ENCODE measurements at regions not wholly inside any gene's neighbourhood (a gene's known extent, or its start where the extent isn't known, plus 50 kb on each side); places are given as distances from the start of the nearest gene placed in this dataset.

DNA sequence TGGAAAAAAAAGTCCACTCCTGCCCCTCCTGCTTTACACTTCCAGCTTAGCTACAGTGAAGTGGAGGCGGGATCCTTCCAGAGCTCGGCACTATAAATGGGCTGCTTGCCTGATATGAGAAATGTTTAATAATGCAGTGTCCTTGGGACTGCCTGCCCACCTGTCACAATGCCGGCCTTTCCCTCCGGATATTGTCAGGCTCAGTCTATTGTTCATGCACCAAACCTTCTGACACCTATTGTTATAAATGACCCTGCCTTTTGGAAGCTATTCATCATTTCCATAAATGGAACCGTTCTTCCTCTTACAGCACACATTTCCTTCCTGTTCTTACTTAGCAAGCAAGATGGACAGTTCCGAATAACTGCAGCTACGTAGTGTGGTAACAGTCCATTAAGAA is 146.3 kb downstream of the DMAC1 start:
- Histone ChIP-seq H3K4me3 (ENCODE audit: low read depth, low read length) (no peak overlapping the region), H3K9me3 (ENCODE audit: control insufficient read depth, insufficient read depth, low read depth, low read length) (no peaks in the 10 kb centered on the region), H3K27ac (ENCODE audit: extremely low read depth, low read depth, low read length) (no peak overlapping the region), H3K36me3 (ENCODE audit: control insufficient read depth in 2 of 2, insufficient read depth in 1 of 2, low read length in 2 of 2) (no peaks in the 10 kb centered on the region), H3K4me1 (ENCODE audit: control insufficient read depth, insufficient read depth, low read length) (no peaks in the 10 kb centered on the region)
- TF ChIP-seq ZNF221 (tag by site-specific recombination; IDR thresholded peaks at IDR 0.05; ENCODE audit: borderline replicate concordance) (no peak), ZBTB21 (tag by site-specific recombination; IDR thresholded peaks at IDR 0.05) (no peak), ZNF585B (tag by site-specific recombination; IDR thresholded peaks at IDR 0.05) (no peak), ZNF670 (tag by site-specific recombination; IDR thresholded peaks at IDR 0.05; ENCODE audit: low read depth) (no peak), ZNF433 (tag by site-specific recombination; IDR thresholded peaks at IDR 0.05; ENCODE audit: low read depth) (no peak), ZNF701 (tag by site-specific recombination; IDR thresholded peaks at IDR 0.05) (no peak), ZNF274 (IDR thresholded peaks at IDR 0.05; ENCODE audit: low read length) (no peak), ZNF274 (tag by site-specific recombination; IDR thresholded peaks at IDR 0.05; ENCODE audit: borderline replicate concordance) (no peak)
- TF ChIP-seq, protein P1, sequence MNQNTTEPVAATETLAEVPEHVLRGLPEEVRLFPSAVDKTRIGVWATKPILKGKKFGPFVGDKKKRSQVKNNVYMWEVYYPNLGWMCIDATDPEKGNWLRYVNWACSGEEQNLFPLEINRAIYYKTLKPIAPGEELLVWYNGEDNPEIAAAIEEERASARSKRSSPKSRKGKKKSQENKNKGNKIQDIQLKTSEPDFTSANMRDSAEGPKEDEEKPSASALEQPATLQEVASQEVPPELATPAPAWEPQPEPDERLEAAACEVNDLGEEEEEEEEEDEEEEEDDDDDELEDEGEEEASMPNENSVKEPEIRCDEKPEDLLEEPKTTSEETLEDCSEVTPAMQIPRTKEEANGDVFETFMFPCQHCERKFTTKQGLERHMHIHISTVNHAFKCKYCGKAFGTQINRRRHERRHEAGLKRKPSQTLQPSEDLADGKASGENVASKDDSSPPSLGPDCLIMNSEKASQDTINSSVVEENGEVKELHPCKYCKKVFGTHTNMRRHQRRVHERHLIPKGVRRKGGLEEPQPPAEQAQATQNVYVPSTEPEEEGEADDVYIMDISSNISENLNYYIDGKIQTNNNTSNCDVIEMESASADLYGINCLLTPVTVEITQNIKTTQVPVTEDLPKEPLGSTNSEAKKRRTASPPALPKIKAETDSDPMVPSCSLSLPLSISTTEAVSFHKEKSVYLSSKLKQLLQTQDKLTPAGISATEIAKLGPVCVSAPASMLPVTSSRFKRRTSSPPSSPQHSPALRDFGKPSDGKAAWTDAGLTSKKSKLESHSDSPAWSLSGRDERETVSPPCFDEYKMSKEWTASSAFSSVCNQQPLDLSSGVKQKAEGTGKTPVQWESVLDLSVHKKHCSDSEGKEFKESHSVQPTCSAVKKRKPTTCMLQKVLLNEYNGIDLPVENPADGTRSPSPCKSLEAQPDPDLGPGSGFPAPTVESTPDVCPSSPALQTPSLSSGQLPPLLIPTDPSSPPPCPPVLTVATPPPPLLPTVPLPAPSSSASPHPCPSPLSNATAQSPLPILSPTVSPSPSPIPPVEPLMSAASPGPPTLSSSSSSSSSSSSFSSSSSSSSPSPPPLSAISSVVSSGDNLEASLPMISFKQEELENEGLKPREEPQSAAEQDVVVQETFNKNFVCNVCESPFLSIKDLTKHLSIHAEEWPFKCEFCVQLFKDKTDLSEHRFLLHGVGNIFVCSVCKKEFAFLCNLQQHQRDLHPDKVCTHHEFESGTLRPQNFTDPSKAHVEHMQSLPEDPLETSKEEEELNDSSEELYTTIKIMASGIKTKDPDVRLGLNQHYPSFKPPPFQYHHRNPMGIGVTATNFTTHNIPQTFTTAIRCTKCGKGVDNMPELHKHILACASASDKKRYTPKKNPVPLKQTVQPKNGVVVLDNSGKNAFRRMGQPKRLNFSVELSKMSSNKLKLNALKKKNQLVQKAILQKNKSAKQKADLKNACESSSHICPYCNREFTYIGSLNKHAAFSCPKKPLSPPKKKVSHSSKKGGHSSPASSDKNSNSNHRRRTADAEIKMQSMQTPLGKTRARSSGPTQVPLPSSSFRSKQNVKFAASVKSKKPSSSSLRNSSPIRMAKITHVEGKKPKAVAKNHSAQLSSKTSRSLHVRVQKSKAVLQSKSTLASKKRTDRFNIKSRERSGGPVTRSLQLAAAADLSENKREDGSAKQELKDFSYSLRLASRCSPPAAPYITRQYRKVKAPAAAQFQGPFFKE (tag by site-specific recombination; IDR thresholded peaks at IDR 0.05; ENCODE audit: borderline replicate concordance): no peak
- CTCF ChIA-PET: interaction anchor here (0.7 kb wide), 1 partner anchor 33 kb away, joined by 3 read pairs; no protein-coding TSS in a partner anchor
- POLR2A ChIA-PET: no interaction called here

DNA sequence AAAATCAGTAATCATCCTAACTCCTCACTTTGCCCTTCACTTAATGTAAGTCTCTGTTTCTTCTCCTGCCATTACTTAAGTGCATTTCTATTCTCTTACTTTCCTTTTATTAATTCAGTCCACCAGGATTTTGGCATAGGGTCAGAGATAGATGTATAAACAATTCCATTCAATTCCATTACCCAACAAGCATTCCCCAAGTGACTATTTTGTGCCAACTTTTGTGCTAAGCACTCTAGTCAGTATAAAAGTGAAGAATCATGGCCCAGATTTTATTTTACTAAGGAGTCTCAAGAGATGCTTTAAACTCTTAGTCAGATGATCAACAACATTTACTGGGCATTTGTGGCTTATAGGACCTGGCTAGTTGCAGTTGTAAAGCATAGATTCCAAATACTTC is 159.3 kb downstream of the DMAC1 start:
- no peaks in the 10 kb centered on the region for H3K36me3 ChIP-seq (ENCODE audit: control insufficient read depth in 2 of 2, insufficient read depth in 1 of 2, low read length in 2 of 2)
- no peaks in the 10 kb centered on the region for H3K9me3 ChIP-seq (ENCODE audit: control insufficient read depth, insufficient read depth, low read depth, low read length)
- ChIA-PET CTCF (no interaction called here), POLR2A (no interaction called here)
- H3K4me3 ChIP-seq (ENCODE audit: low read depth, low read length): no peak overlapping the region
- H3K27ac ChIP-seq (ENCODE audit: extremely low read depth, low read depth, low read length): no peak overlapping the region
- H3K4me1 ChIP-seq (ENCODE audit: control insufficient read depth, insufficient read depth, low read length): no peaks in the 10 kb centered on the region
- TF ChIP-seq, protein P2, sequence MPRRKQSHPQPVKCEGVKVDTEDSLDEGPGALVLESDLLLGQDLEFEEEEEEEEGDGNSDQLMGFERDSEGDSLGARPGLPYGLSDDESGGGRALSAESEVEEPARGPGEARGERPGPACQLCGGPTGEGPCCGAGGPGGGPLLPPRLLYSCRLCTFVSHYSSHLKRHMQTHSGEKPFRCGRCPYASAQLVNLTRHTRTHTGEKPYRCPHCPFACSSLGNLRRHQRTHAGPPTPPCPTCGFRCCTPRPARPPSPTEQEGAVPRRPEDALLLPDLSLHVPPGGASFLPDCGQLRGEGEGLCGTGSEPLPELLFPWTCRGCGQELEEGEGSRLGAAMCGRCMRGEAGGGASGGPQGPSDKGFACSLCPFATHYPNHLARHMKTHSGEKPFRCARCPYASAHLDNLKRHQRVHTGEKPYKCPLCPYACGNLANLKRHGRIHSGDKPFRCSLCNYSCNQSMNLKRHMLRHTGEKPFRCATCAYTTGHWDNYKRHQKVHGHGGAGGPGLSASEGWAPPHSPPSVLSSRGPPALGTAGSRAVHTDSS (tag by site-specific recombination; IDR thresholded peaks at IDR 0.05): no peak
- TF ChIP-seq ZNF600 (tag by site-specific recombination; IDR thresholded peaks at IDR 0.05) (no peak), ZNF776 (tag by site-specific recombination; IDR thresholded peaks at IDR 0.05; ENCODE audit: borderline replicate concordance) (no peak), ZNF654 (tag by site-specific recombination; IDR thresholded peaks at IDR 0.05; ENCODE audit: low read depth) (no peak), ZNF324 (tag by site-specific recombination; IDR thresholded peaks at IDR 0.05) (no peak), HOXA7 (CRISPR knock-in tag; IDR thresholded peaks at IDR 0.05; ENCODE audit: borderline replicate concordance) (no peak), ZNF555 (tag by site-specific recombination; conservative IDR thresholded peaks at IDR 0.05) (no peak)
- TF ChIP-seq, protein P3, sequence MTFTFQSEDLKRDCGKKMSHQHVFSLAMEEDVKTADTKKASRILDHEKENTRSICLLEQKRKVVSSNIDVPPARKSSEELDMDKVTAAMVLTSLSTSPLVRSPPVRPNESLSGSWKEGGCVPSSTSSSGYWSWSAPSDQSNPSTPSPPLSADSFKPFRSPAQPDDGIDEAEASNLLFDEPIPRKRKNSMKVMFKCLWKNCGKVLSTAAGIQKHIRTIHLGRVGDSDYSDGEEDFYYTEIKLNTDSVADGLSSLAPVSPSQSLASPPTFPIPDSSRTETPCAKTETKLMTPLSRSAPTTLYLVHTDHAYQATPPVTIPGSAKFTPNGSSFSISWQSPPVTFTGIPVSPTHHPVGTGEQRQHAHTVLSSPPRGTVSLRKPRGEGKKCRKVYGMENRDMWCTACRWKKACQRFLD (tag by site-specific recombination; IDR thresholded peaks at IDR 0.05): no peak

Data from HEK293 (cell line).